Coronary artery (tissue), 2 donors: ENCODE measurements at regions not wholly inside any gene's neighbourhood (a gene's known extent, or its start where the extent isn't known, plus 50 kb on each side); places are given as distances from the start of the nearest gene placed in this dataset.

Experiments used
- DNase-seq: peaks from one replicate; pipeline ENCODE4 v3.0.0-alpha.2; 2017; ENCODE audit warnings: low spot score
- H3K27ac ChIP-seq, 2 donors: fragments of 200-600 bp; sonication (generic); one replicate each; pipeline ENCODE4 v1.5.1; 2016 to 2019
- H3K4me3 ChIP-seq: fragments of 200-600 bp; sonication (generic); 2 replicates; pipeline ENCODE4 v1.5.1; 2016; ENCODE audit warnings: mild to moderate bottlenecking, moderate library complexity
- TF ChIP-seq, protein P1 (sequence below): fragments of 200-600 bp; sonication (generic); IDR thresholded peaks from one replicate; pipeline ENCODE4 v1.5.1; 2019; ENCODE audit warnings: antibody characterized with exemption

DNA sequence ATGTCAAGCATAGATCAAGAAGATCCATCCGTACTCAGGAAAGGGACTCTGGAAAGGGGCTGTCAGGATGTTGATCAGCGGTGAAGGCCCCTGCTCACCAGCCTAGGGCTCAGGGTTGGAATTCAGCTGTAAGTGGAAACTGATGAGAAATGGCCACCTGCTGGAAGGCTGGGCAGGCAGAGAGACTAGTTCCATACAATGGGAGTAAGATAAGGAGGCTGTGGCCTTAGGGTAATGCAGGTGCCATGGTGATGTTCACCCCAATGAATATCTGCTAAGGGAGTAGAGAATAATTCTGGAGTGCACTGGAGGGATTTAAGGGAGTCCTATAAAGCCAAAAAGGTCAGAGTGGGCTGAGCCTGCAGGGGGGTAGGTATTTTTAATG, 256.6 kb downstream of the CYRIA start:
- no peak for DNase-seq
- TF ChIP-seq, protein P1, sequence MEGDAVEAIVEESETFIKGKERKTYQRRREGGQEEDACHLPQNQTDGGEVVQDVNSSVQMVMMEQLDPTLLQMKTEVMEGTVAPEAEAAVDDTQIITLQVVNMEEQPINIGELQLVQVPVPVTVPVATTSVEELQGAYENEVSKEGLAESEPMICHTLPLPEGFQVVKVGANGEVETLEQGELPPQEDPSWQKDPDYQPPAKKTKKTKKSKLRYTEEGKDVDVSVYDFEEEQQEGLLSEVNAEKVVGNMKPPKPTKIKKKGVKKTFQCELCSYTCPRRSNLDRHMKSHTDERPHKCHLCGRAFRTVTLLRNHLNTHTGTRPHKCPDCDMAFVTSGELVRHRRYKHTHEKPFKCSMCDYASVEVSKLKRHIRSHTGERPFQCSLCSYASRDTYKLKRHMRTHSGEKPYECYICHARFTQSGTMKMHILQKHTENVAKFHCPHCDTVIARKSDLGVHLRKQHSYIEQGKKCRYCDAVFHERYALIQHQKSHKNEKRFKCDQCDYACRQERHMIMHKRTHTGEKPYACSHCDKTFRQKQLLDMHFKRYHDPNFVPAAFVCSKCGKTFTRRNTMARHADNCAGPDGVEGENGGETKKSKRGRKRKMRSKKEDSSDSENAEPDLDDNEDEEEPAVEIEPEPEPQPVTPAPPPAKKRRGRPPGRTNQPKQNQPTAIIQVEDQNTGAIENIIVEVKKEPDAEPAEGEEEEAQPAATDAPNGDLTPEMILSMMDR, result no peak
- H3K4me3 ChIP-seq, result no peak overlapping the region
- no peak overlapping the region for H3K27ac ChIP-seq

DNA sequence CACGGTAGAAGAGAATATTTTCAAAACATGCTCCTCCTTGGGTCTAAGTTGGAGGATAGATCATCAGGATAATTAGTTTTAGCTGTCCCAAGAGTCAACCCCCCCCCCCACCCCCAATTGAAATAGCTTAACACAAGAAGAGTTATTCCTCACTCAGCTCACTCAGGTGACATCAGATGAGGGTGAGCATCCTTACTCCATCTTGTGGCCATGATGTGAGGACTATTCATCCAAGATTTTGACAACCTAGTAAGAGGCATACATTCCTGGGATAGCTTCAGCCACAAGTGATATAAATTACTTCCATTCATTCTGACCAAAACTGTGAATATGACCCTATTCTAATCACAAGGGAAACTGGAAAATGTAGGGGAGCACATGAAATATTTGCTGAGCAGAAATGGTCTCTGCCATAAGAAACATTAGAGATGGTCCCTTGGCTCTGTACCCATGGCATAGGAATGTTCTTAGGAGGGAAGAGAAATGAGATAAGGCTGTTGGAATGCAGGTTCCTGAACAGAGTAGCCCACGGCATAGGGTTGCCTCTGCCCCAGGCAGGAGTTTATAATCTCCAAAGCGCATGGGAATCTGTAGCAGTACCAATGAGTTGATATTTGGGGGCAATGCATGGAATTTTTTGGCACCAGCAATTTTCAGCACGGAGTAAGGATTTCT, 257.2 kb downstream of the CYRIA start:
- Histone ChIP-seq H3K27ac (no peak overlapping the region), H3K4me3 (no peak overlapping the region)
- DNase-seq, result no peak
- TF ChIP-seq, protein P1, result no peak

DNA sequence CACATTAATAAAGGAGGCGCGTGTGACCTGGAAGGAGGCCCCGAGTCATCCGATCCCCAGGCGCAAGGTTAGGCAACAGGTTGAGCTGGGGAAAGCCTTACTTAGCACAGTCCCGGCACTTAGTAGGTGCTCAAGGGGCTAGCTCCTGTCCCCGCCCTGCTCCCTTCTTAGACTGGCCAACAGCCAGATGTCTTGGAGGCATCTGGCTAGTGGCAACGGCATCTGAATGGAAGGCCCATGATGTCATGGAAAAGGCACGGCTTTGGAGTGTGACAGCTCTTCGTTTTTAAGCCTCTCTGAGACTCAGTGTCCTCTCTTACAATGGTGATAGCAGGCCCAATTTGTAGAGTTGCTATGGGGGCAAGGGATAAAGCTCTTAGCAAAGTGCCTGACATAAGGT, 258.3 kb downstream of the CYRIA start:
- no peak for DNase-seq
- Histone ChIP-seq H3K27ac (no peak overlapping the region), H3K4me3 (no peak overlapping the region)
- TF ChIP-seq, protein P1, result no peak

DNA sequence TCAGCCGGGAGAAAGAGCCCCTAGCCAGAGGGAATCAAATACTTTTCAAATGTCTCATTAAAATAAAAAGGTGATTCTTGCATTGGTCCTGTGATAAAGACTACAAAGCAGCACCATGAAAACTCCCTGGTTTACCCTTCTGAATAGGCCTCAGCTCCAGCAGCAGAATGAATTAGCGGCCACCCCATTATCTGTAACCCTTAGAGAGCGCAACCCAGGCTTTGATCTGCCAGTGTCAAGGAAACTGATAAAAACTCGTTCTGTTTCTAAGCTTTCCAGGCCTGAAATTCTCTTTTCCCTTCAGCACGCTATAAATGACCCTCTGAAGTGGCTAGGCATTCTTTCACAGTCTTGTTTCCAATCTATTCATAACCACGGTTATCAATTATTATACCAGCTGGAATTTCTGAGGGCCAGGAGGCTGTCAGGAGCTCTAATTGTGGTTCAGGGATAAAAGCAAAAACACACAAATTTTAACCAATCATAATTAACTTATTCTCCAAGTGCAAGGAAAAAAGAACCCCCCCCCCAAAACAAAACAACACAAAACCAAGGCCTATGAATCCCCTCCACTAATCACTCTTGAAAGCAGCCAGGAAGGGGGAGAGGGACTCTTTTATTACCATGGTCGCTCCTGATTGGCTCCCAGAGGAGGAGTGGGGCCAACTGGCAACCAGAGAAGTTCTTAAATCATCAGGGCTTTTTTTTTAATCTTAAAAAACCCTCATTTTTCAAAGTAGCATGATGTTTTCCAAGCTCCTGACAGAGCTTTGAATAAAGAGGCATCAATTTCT, 258.9 kb downstream of the CYRIA start:
- Histone ChIP-seq H3K27ac (no peak overlapping the region), H3K4me3 (no peak overlapping the region)
- DNase-seq, result no peak
- TF ChIP-seq, protein P1, result no peak

DNA sequence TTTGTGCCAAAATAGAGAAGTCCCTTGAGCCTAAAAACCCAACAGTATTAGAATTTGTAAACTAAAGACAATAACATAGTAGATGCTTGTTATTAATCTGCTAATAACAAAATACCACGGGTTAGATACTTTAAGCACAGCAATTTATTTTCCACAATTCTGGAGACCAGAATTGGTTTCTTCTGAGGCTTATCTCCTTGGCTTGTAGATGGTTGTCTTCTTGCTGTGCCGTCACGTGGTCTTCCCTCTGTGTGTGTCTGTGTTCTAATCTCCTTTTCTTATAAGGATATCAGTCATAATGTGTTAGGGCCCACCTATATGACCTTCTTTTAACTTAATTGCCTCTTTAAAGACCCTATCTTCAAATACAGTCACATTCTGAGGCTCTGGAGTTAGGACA, 260.1 kb downstream of the CYRIA start:
- DNase-seq, result no peak
- H3K4me3 ChIP-seq, result no peak overlapping the region
- H3K27ac ChIP-seq, result no peak overlapping the region
- TF ChIP-seq, protein P1, result no peak

DNA sequence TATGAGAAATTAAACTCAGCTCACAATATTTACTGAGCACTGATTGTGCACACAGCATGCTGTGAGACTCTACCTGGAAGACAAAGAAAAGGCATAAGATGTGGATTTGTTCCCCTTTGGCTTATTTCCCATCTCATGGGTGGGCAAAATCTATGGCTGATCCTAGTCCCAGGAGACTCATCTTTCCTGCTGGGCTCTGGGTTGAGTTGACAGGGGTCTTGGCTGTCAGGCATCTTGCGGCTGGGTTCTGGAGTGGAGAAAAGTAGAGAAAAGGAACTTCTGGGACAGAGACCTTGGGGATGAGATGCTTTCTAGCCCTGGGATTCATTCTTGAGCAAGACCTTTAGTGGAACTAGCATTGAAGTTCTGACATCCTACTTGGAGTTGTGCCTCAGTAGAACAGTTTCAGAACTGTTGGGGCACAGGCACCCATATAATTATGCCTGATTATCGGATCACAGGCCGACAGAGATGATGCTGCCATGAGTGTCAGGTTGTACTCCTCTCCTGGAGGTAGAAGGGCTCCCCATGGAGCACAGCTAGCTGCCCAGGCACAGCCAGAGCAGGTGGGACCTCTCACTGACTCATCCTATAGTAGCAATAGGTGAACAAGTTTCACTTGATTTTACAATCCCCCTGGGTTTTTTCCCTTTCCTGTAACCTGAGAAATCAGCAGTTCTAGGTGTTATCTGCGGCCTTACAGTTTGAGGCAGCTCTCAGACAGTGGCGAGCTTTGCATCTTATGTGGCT, 260.9 kb downstream of the CYRIA start:
- Histone ChIP-seq H3K4me3 (no peak overlapping the region), H3K27ac (no peak overlapping the region)
- no peak for DNase-seq
- TF ChIP-seq, protein P1, result no peak
